ENCODE measurements at regions not wholly inside any gene's neighbourhood (a gene's known extent, or its start where the extent isn't known, plus 50 kb on each side); places are given as distances from the start of the nearest gene placed in this dataset.

DNA sequence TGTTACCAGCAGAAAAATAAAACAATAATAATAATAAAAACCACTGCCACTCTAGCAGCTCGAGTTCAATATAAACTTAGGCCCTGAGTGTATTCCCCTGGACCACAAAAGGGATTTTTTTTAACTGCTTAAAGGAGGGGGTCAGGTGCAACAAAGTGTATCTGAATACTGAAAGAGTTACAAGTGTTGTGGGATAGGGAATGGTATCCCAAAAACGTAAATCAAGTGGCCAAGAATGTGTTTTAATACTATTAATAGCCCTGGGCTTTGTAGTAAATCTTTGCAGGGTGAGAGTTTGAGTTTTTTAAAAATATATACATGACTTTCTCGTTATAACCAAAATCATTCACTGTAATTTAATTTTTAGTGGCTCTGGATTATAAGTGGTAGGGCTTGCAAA lies 860.1 kb upstream of the INTU start:
- Histone ChIP-seq H3K4me3 (no peak overlapping the region), H3K9me3 (no peaks in the 10 kb centered on the region), H3K4me1 (ENCODE audit: insufficient read depth) (no peaks in the 10 kb centered on the region), H3K27ac (no peak overlapping the region), H3K36me3 (no peaks in the 10 kb centered on the region), H3K27me3 (no peaks in the 10 kb centered on the region)
- intact Hi-C loops (cut with DNase I): no loop called here
- TF ChIP-seq EP300 (IDR thresholded peaks at IDR 0.05): no peak
- no peak for TF ChIP-seq POLR2A (IDR thresholded peaks at IDR 0.05)
- TF ChIP-seq, protein P1, sequence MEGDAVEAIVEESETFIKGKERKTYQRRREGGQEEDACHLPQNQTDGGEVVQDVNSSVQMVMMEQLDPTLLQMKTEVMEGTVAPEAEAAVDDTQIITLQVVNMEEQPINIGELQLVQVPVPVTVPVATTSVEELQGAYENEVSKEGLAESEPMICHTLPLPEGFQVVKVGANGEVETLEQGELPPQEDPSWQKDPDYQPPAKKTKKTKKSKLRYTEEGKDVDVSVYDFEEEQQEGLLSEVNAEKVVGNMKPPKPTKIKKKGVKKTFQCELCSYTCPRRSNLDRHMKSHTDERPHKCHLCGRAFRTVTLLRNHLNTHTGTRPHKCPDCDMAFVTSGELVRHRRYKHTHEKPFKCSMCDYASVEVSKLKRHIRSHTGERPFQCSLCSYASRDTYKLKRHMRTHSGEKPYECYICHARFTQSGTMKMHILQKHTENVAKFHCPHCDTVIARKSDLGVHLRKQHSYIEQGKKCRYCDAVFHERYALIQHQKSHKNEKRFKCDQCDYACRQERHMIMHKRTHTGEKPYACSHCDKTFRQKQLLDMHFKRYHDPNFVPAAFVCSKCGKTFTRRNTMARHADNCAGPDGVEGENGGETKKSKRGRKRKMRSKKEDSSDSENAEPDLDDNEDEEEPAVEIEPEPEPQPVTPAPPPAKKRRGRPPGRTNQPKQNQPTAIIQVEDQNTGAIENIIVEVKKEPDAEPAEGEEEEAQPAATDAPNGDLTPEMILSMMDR (IDR thresholded peaks at IDR 0.05): no peak
- 8 to 19% (median 13%) methylated on average over 3 of the region's 3 CpGs for WGBS, 3 donors
- no peak for DNase-seq

GRCh38 chr4:126775485-126776106 lies 857.2 kb upstream of the INTU start:
- no peak overlapping the region for H3K4me3 ChIP-seq
- no peak for TF ChIP-seq POLR2A (IDR thresholded peaks at IDR 0.05)
- DNase-seq: no peak
- H3K9me3 ChIP-seq: no peaks in the 10 kb centered on the region
- no peak overlapping the region for H3K27ac ChIP-seq
- H3K36me3 ChIP-seq: no peaks in the 10 kb centered on the region
- no peaks in the 10 kb centered on the region for H3K4me1 ChIP-seq (ENCODE audit: insufficient read depth)
- intact Hi-C loops (cut with DNase I): no loop called here
- 87 to 90% (median 89%) methylated on average over 5 of the region's 5 CpGs for WGBS, 3 donors
- no peaks in the 10 kb centered on the region for H3K27me3 ChIP-seq

DNA sequence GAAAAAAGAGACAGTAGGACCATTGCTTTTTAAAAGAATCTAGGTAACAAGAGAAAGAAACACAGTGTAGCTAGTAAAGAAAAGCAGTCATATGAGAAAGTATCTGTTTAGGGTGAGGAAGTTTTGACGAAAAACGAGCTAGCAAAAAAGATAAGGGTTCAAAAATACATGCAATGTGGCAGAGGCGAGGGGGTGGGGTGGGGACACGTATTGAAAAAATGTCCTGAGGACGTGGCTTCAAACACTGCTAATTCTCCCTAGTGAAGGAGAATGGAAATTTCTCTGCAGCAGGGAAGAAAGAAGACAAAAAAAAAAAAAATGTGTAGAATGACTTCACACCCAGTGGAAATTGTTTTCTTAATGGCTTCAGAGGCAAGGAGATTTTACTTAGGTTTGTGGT lies 856.4 kb upstream of the INTU start:
- TF ChIP-seq, protein P1 (IDR thresholded peaks at IDR 0.05): no peak
- TF ChIP-seq POLR2A (IDR thresholded peaks at IDR 0.05) (no peak), EP300 (IDR thresholded peaks at IDR 0.05) (no peak)
- WGBS, 3 donors: 48 to 59% (median 56%) methylated on average over 5 of the region's 5 CpGs
- Histone ChIP-seq H3K36me3 (no peaks in the 10 kb centered on the region), H3K27ac (no peak overlapping the region), H3K4me3 (no peak overlapping the region), H3K4me1 (ENCODE audit: insufficient read depth) (no peaks in the 10 kb centered on the region), H3K9me3 (no peaks in the 10 kb centered on the region), H3K27me3 (no peaks in the 10 kb centered on the region)
- DNase-seq: no peak
- intact Hi-C loops (cut with DNase I): no loop called here

DNA sequence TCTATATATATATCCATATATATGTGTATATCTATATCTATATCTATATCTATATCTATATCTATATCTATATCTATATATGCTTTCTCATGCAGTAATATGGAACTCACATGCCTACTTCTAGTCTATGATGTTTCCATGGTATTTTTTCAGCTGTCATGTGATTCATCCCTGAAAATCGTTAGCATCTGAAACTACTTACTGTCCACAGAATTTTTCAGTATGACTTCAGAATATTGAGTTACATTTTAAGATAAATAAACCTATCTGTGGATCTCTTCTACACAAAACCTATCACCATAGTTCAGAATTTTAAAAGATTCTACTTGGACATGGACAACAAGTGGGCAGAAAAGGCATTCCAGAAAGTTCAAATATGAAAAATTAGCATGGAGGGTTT lies 855.1 kb upstream of the INTU start:
- Histone ChIP-seq H3K36me3 (no peaks in the 10 kb centered on the region), H3K27me3 (no peaks in the 10 kb centered on the region), H3K4me3 (no peak overlapping the region), H3K27ac (no peak overlapping the region), H3K9me3 (no peaks in the 10 kb centered on the region), H3K4me1 (ENCODE audit: insufficient read depth) (no peaks in the 10 kb centered on the region)
- 45 to 55% (median 52%) methylated on average over 1 of the region's 1 CpG for WGBS, 3 donors
- TF ChIP-seq EP300 (IDR thresholded peaks at IDR 0.05) (no peak), POLR2A (IDR thresholded peaks at IDR 0.05) (no peak)
- TF ChIP-seq, protein P1 (IDR thresholded peaks at IDR 0.05): no peak
- intact Hi-C loops (cut with DNase I): no loop called here
- no peak for DNase-seq

- DNase-seq: no peak
- Histone ChIP-seq H3K36me3 (no peaks in the 10 kb centered on the region), H3K4me3 (no peak overlapping the region), H3K4me1 (ENCODE audit: insufficient read depth) (no peaks in the 10 kb centered on the region), H3K9me3 (no peaks in the 10 kb centered on the region), H3K27ac (no peak overlapping the region), H3K27me3 (no peaks in the 10 kb centered on the region)
- intact Hi-C loops (cut with DNase I): no loop called here
- TF ChIP-seq, protein P1 (IDR thresholded peaks at IDR 0.05): no peak
- no peak for TF ChIP-seq POLR2A (IDR thresholded peaks at IDR 0.05)
- no peak for TF ChIP-seq EP300 (IDR thresholded peaks at IDR 0.05)
- 5 to 16% (median 6%) methylated on average over 3 of the region's 3 CpGs for WGBS, 3 donors
These were observed 854.4 kb upstream of the INTU start for GRCh38 chr4:126778348-126778747.
